Kidney epithelial cell (primary cell): ENCODE measurements at regions not wholly inside any gene's neighbourhood (a gene's known extent, or its start where the extent isn't known, plus 50 kb on each side); places are given as distances from the start of the nearest gene placed in this dataset.

ENCODE experiments used
- DNase-seq: peaks from one replicate; pipeline ENCODE4 v3.0.0-alpha.2; 2010; ENCODE audit warnings: low read depth
- H3K27me3 ChIP-seq: 2 replicates; pipeline ENCODE4 v1.6.0; 2011; ENCODE audit warnings: low read length; ENCODE audit not compliant: control insufficient read depth, insufficient read depth
- H3K36me3 ChIP-seq: 2 replicates; pipeline ENCODE4 v1.5.1; 2011; ENCODE audit warnings: low read length; ENCODE audit not compliant: control insufficient read depth, insufficient read depth
- H3K4me3 ChIP-seq: 2 replicates; pipeline ENCODE4 v1.5.1; 2011; ENCODE audit warnings: low read depth, mild to moderate bottlenecking, control low read depth, low read length
- TF ChIP-seq, protein P1 (sequence below): IDR thresholded peaks from 2 replicates; pipeline ENCODE4 v1.5.1; 2011; ENCODE audit warnings: mild to moderate bottlenecking, moderate library complexity, low read length, control low read depth, inconsistent platforms; ENCODE audit not compliant: insufficient read depth, poor library complexity, severe bottlenecking

DNA sequence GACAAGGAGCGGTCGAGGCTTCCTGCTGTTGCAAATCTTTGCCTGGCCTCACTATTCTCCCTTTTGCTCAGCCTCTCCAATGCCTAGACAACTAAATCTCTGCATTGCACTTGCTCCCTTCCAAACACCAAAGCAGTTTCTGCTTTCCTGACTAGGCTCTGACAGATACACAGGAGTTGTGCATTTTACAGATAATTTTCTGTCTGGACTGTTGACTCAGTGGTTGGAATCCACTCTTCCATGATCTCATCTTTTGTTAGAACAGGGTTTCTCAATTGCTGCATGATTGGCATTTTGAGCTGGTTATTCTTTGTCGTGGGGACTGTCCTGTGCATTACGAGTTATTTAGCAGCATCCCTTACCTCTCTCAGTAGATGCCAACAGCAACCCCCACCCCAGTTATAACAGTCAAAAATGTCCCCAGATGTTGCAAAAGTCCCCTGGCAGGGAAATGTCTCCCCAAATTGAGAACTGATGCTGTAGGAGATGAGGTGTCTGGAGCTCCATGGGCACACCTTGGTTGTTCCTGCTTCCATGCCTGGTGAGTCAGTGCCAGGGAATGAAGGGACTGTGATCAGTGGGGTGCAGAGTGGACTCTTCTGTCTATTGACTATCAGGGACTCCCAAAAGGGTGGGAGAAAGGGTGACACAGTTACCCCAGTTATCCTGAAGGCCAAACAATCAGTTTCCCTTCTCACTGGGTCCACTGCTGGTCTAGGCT, 557.4 kb upstream of the PSMD7 start:
- TF ChIP-seq, protein P1, sequence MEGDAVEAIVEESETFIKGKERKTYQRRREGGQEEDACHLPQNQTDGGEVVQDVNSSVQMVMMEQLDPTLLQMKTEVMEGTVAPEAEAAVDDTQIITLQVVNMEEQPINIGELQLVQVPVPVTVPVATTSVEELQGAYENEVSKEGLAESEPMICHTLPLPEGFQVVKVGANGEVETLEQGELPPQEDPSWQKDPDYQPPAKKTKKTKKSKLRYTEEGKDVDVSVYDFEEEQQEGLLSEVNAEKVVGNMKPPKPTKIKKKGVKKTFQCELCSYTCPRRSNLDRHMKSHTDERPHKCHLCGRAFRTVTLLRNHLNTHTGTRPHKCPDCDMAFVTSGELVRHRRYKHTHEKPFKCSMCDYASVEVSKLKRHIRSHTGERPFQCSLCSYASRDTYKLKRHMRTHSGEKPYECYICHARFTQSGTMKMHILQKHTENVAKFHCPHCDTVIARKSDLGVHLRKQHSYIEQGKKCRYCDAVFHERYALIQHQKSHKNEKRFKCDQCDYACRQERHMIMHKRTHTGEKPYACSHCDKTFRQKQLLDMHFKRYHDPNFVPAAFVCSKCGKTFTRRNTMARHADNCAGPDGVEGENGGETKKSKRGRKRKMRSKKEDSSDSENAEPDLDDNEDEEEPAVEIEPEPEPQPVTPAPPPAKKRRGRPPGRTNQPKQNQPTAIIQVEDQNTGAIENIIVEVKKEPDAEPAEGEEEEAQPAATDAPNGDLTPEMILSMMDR: no peak
- Histone ChIP-seq H3K36me3 (no peaks in the 10 kb centered on the region), H3K4me3 (no peak overlapping the region), H3K27me3 (no peaks in the 10 kb centered on the region)
- no peak for DNase-seq

- H3K4me3 ChIP-seq: no peak overlapping the region
- TF ChIP-seq, protein P1: no peak
- H3K27me3 ChIP-seq: no peaks in the 10 kb centered on the region
- DNase-seq: no peak
- H3K36me3 ChIP-seq: no peaks in the 10 kb centered on the region
Observed at GRCh38 chr16:73738266-73738665, 558.3 kb upstream of the PSMD7 start.

DNA sequence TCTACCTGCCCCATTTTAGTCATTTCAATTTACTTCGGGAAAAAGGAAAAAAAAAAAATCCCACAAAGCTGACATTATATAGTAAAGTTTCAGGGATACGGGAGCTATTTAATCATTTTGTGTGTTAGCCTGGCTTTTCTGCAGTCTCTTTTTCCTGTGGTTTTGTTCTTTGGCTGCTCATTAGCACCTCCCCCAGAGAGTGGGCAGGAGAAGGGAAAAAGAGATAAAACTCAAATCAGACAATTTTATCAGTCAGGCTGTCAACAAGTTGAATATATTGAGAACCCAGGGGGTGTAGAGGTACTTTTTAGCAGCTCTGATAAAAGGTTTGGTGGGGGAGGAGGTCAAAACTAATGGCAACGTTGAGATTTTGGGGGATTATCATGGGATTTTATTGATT, 559.0 kb upstream of the PSMD7 start:
- Histone ChIP-seq H3K4me3 (no peak overlapping the region), H3K27me3 (no peaks in the 10 kb centered on the region), H3K36me3 (no peaks in the 10 kb centered on the region)
- no peak for DNase-seq
- TF ChIP-seq, protein P1: no peak

DNA sequence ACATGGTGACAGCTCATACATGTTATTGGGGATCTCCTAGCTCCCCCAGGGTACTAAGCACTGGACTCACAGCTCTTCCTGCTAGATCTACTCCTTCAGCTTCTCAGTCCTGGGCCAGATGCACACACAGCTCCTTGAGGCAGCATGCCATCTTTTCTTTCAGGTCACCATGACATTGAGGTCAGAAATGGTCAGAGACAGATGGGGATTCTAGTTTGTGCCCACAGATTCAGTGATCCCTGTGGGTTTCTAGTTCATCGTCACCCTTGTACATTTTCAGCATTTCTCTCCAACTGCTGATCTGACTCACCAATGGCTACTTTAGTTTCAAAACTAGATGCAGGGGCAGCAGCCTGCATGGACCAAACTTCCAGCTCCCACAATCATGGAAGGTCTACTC, 560.7 kb upstream of the PSMD7 start:
- no peak for DNase-seq
- Histone ChIP-seq H3K27me3 (no peaks in the 10 kb centered on the region), H3K4me3 (no peak overlapping the region), H3K36me3 (no peaks in the 10 kb centered on the region)
- TF ChIP-seq, protein P1: no peak

DNA sequence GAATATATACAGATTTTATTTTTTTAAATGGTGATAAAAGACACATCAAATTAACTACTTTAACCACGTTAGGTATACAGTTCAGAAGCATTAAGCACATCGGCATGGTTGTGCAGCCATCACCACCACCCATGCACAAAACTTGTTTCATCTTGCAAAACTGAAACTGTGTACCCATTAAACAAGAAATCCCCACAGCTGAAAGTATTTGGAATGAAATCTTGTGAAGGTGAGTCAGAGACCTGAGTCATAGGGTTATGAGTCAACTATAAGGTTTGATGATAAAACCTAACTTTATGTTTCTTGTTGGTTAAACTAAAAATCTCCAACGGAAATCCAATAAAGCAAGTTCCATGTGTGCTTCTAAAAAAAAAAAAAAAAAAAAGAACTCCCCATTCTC, 561.6 kb upstream of the PSMD7 start:
- peak; percentile 72 for DNase-seq
- TF ChIP-seq, protein P1: no peak
- Histone ChIP-seq H3K4me3 (no peak overlapping the region), H3K36me3 (no peaks in the 10 kb centered on the region), H3K27me3 (no peaks in the 10 kb centered on the region)

DNA sequence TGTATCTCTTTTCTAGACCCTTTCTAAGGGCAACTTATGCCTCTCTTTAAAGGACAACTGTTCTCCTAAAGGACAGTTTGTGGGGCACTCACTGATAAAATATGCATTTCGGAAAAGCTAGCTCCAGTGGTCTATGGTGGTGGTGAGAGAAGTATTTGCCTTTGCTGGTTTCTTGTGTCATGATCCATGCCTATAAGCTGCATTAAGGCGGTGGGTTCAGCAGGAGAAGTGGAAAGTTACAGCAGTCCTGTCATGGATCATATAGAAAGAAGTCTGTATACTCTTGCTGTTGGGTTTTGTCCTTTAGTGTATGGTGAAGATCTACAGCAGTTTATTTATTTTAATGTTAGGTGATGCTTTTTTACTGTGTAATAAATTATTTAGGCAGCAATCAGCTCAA, 563.9 kb upstream of the PSMD7 start:
- no peaks in the 10 kb centered on the region for H3K27me3 ChIP-seq
- TF ChIP-seq, protein P1: no peak
- no peak overlapping the region for H3K4me3 ChIP-seq
- H3K36me3 ChIP-seq: no peaks in the 10 kb centered on the region
- DNase-seq: no peak
